ENCODE measurements at regions not wholly inside any gene's neighbourhood (a gene's known extent, or its start where the extent isn't known, plus 50 kb on each side); places are given as distances from the start of the nearest gene placed in this dataset.

GRCh38 chr6:159105716-159106115 lies 60.9 kb upstream of the TAGAP start:
- TF ChIP-seq CTCF (optimal IDR thresholded peaks at IDR 0.05 in 1 of 3, IDR thresholded peaks at IDR 0.05 in 1 of 3, conservative IDR thresholded peaks at IDR 0.05 in 1 of 3; ENCODE audit: extremely low read depth in 1 of 3, insufficient read depth in 2 of 3, low read length in 3 of 3) (no peak), EZH2 (IDR thresholded peaks at IDR 0.05; ENCODE audit: low read length) (no peak)

All from keratinocyte (primary cell).